ENCODE measurements at regions not wholly inside any gene's neighbourhood (a gene's known extent, or its start where the extent isn't known, plus 50 kb on each side); places are given as distances from the start of the nearest gene placed in this dataset.

GRCh38 chr20:47448429-47448828 is 53.3 kb upstream of the NCOA3 start (continued):
- TF ChIP-seq CEBPB (IDR thresholded peaks at IDR 0.05; ENCODE audit: low read depth, low read length) = no peak
- no peak for TF ChIP-seq CHD1 (IDR thresholded peaks at IDR 0.05; ENCODE audit: low read depth, low read length)
- TF ChIP-seq KDM5A (IDR thresholded peaks at IDR 0.05; ENCODE audit: low read length) = no peak
- no peak for TF ChIP-seq RAD21 (IDR thresholded peaks at IDR 0.05 in 1 of 2, conservative IDR thresholded peaks at IDR 0.05 in 1 of 2; ENCODE audit: low read depth in 2 of 2, low read length in 2 of 2)
- TF ChIP-seq EGR1 (IDR thresholded peaks at IDR 0.05; ENCODE audit: borderline replicate concordance, low read depth, low read length) = no peak
- TF ChIP-seq CTCF (IDR thresholded peaks at IDR 0.05; ENCODE audit: control extremely low read depth in 1 of 3, insufficient read depth in 1 of 3, low read depth in 1 of 3, low read length in 3 of 3) = no peak
- TF ChIP-seq GABPA (IDR thresholded peaks at IDR 0.05; ENCODE audit: borderline replicate concordance, insufficient read depth, low read length) = no peak
- TF ChIP-seq FOSL1 (IDR thresholded peaks at IDR 0.05; ENCODE audit: insufficient read depth, low read depth, low read length) = no peak
- TF ChIP-seq ZNF274 (IDR thresholded peaks at IDR 0.05; ENCODE audit: borderline replicate concordance, extremely low read depth, low read length) = no peak
- TF ChIP-seq CBX8 (IDR thresholded peaks at IDR 0.05; ENCODE audit: borderline replicate concordance, low read depth, low read length) = no peak
